SK-N-SH treated with all-trans-retinoic acid at 6 μM for 48 hours (cell line): ENCODE measurements at regions not wholly inside any gene's neighbourhood (a gene's known extent, or its start where the extent isn't known, plus 50 kb on each side); places are given as distances from the start of the nearest gene placed in this dataset.

ENCODE experiments used
- RARB ChIP-seq: fragments of 250-450 bp; sonication (Bioruptor Pico); IDR thresholded peaks from 2 replicates; pipeline ENCODE4 v1.8.0; 2021; ENCODE audit warnings: mild to moderate bottlenecking, moderate library complexity
- TSHZ2 ChIP-seq: fragments of 250-450 bp; sonication (Bioruptor Pico); IDR thresholded peaks from 2 replicates; pipeline ENCODE4 v1.5.0; 2020; ENCODE audit warnings: mild to moderate bottlenecking, moderate library complexity
- ZC3H10 ChIP-seq: fragments of 250-450 bp; sonication (Bioruptor Pico); IDR thresholded peaks from 2 replicates; pipeline ENCODE4 v1.5.1; 2021; ENCODE audit warnings: mild to moderate bottlenecking, moderate library complexity
- ZFP3 ChIP-seq: fragments of 250-450 bp; sonication (Bioruptor Pico); IDR thresholded peaks from 2 replicates; pipeline ENCODE4 v1.5.0; 2020; ENCODE audit warnings: mild to moderate bottlenecking, moderate library complexity
- ZFP30 ChIP-seq: fragments of 450-650 bp; formaldehyde crosslinking; IDR thresholded peaks from 2 replicates; pipeline ENCODE4 v1.5.0; 2022; ENCODE audit warnings: mild to moderate bottlenecking, moderate library complexity
- ZNF565 ChIP-seq: fragments of 450-650 bp; formaldehyde crosslinking; conservative IDR thresholded peaks from 2 replicates; pipeline ENCODE4 v1.5.0; 2020; ENCODE audit warnings: low read depth, mild to moderate bottlenecking, moderate library complexity

- TF ChIP-seq ZC3H10 (CRISPR knock-in tag): no peak
- no peak for TF ChIP-seq ZNF565 (CRISPR knock-in tag)
- TF ChIP-seq ZFP3 (CRISPR knock-in tag): no peak
- TF ChIP-seq RARB (CRISPR knock-in tag): no peak
- TF ChIP-seq ZFP30 (CRISPR knock-in tag): no peak
- TF ChIP-seq TSHZ2 (CRISPR knock-in tag): no peak
These were observed 90.4 kb downstream of the CYP26B1 start for GRCh38 chr2:72057308-72057707.
